ENCODE measurements at regions not wholly inside any gene's neighbourhood (a gene's known extent, or its start where the extent isn't known, plus 50 kb on each side); places are given as distances from the start of the nearest gene placed in this dataset.

GRCh38 chr1:187956975-187957374 lies 1128.2 kb downstream of the PLA2G4A start:
- Histone ChIP-seq H3K4me3 (no peak overlapping the region), H3K9me3 (peaks cover 4 to 22% (median 16%) of the 10 kb centered on the region in 8 donors), H3K27me3 (replicated peaks in 1 of 7) (no peaks in the 10 kb centered on the region), H3K36me3 (no peaks in the 10 kb centered on the region), H3K4me1 (no peaks in the 10 kb centered on the region), H3K27ac (no peak overlapping the region)
- DNase-seq = no peak
- intact Hi-C loops (cut with DNase I; ENCODE audit: low total_unique reads) = no loop called here
- WGBS, 5 donors = 64 to 81% (median 69%) methylated on average over 3 of the region's 3 CpGs
- TF ChIP-seq POLR2A (IDR thresholded peaks at IDR 0.05) = no peak
- TF ChIP-seq POLR2AphosphoS5 (IDR thresholded peaks at IDR 0.05) = no peak

GRCh38 chr1:187958207-187958606 lies 1129.5 kb downstream of the PLA2G4A start:
- Histone ChIP-seq H3K4me3 (no peak overlapping the region), H3K4me1 (no peaks in the 10 kb centered on the region), H3K36me3 (no peaks in the 10 kb centered on the region), H3K27ac (no peak overlapping the region), H3K9me3 (peaks cover 0 to 11% (median 4%) of the 10 kb centered on the region in 8 donors), H3K27me3 (replicated peaks in 1 of 7) (no peaks in the 10 kb centered on the region)
- 79 to 91% (median 84%) methylated on average over 6 of the region's 6 CpGs for WGBS, 5 donors
- TF ChIP-seq POLR2AphosphoS5 (IDR thresholded peaks at IDR 0.05) (no peak), CTCF (IDR thresholded peaks at IDR 0.05 in 8 of 11, conservative IDR thresholded peaks at IDR 0.05 in 3 of 11) (no peak), POLR2A (IDR thresholded peaks at IDR 0.05) (no peak)
- intact Hi-C loops (cut with DNase I; ENCODE audit: low total_unique reads) = no loop called here
- DNase-seq = no peak

GRCh38 chr1:187959062-187959461 lies 1130.3 kb downstream of the PLA2G4A start:
- H3K27ac ChIP-seq = no peak overlapping the region
- TF ChIP-seq POLR2A (IDR thresholded peaks at IDR 0.05) (no peak), CTCF (IDR thresholded peaks at IDR 0.05 in 8 of 11, conservative IDR thresholded peaks at IDR 0.05 in 3 of 11) (no peak), POLR2AphosphoS5 (IDR thresholded peaks at IDR 0.05) (no peak)
- H3K27me3 ChIP-seq (replicated peaks in 1 of 7) = no peaks in the 10 kb centered on the region
- 65 to 77% (median 69%) methylated on average over 3 of the region's 3 CpGs for WGBS, 5 donors
- H3K4me3 ChIP-seq = no peak overlapping the region
- intact Hi-C loops (cut with DNase I; ENCODE audit: low total_unique reads) = no loop called here
- no peaks in the 10 kb centered on the region for H3K4me1 ChIP-seq
- no peak for DNase-seq
- H3K36me3 ChIP-seq = no peaks in the 10 kb centered on the region
- H3K9me3 ChIP-seq = peaks cover 0 to 5% (median 1%) of the 10 kb centered on the region in 8 donors

- Histone ChIP-seq H3K4me1 (no peaks in the 10 kb centered on the region), H3K36me3 (no peaks in the 10 kb centered on the region), H3K27me3 (replicated peaks in 1 of 7) (no peaks in the 10 kb centered on the region), H3K4me3 (no peak overlapping the region), H3K9me3 (peaks cover 0 to 4% (median 0%) of the 10 kb centered on the region in 8 donors), H3K27ac (no peak overlapping the region)
- WGBS, 5 donors = 71 to 92% (median 78%) methylated on average over 3 of the region's 3 CpGs
- DNase-seq = no peak
- intact Hi-C loops (cut with DNase I; ENCODE audit: low total_unique reads) = no loop called here
- TF ChIP-seq POLR2A (IDR thresholded peaks at IDR 0.05) (no peak), POLR2AphosphoS5 (IDR thresholded peaks at IDR 0.05) (no peak), CTCF (IDR thresholded peaks at IDR 0.05 in 8 of 11, conservative IDR thresholded peaks at IDR 0.05 in 3 of 11) (no peak)
These were observed 1131.4 kb downstream of the PLA2G4A start for GRCh38 chr1:187960125-187960638.

- intact Hi-C loops (cut with DNase I; ENCODE audit: low total_unique reads) = no loop called here
- DNase-seq = no peak
- 53 to 77% (median 71%) methylated on average over 1 of the region's 1 CpG for WGBS, 5 donors
- Histone ChIP-seq H3K27me3 (replicated peaks in 1 of 7) (no peaks in the 10 kb centered on the region), H3K27ac (no peak overlapping the region), H3K4me3 (no peak overlapping the region), H3K36me3 (no peaks in the 10 kb centered on the region), H3K4me1 (no peaks in the 10 kb centered on the region), H3K9me3 (no peaks in the 10 kb centered on the region)
- TF ChIP-seq CTCF (IDR thresholded peaks at IDR 0.05 in 8 of 11, conservative IDR thresholded peaks at IDR 0.05 in 3 of 11) (no peak), POLR2AphosphoS5 (IDR thresholded peaks at IDR 0.05) (no peak)
These were observed 1133.1 kb downstream of the PLA2G4A start for GRCh38 chr1:187961895-187962294.
